NCI-H146 treated with DMSO at 0.1 percent for 48 hours (cell line): ENCODE measurements at regions not wholly inside any gene's neighbourhood (a gene's known extent, or its start where the extent isn't known, plus 50 kb on each side); places are given as distances from the start of the nearest gene placed in this dataset.

Source experiments
- DNase-seq: peaks from one replicate; lab custom pipeline; 2025; ENCODE audit not compliant: unreplicated experiment; lab: John Stamatoyannopoulos, UW

DNA sequence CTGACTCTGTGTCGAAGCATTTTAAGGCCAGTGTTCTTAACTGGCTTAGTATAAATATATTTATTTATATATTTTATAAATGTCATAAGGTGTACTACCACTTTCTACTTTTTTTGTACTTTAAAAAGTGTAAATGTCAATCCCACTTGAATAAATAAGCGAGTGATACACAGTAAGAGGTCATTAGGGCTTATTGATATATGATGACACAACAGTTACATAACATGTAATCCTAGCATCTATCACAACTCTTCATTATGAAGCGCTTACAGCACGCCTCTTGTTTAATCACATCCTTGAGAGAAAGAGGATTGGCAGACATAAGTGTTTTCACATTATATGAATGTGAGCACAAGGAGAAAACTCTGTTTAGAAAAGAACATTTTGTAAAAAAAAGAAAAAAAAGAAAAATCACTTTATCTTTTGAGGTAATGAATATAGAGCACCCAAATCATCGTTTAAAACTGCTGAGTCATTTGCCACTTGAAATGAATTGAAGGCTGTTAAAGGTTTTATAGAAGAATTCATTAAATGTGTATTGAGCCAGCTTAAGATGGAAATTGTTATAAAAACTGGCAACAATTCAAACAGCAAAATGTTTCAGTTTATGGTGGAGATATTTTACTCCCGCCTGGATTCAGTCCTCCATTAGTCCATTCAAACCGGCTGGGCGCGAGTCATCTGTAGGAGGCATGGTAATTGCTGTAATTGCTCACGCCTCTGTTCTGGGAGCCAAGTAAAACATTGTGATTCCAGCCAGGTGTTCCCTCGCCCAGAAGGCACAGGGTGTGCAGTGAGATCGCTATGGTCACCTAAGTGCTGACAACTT lies 627.3 kb upstream of the KIRREL3 start:
- peak; percentile 92 for DNase-seq

DNA sequence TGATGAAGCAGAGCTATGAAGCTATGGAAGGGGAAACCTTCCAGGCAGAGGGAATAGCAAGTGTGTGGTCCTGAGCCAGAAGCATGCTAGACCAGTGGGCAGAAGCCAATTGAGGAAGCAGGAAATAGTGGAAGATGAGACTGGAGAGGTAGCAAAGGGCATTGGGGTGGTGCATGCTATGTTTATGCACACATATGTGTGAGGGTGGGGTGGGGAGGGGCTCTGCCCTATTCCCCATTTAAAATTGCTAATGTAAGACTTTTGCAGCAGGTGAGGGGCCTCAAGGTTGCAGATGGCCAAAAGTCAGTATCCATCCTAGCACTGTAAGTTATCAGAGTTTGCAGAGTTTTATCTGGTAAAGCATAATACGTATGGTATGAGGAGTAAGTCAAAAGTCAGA lies 626.6 kb upstream of the KIRREL3 start:
- DNase-seq = no peak

DNA sequence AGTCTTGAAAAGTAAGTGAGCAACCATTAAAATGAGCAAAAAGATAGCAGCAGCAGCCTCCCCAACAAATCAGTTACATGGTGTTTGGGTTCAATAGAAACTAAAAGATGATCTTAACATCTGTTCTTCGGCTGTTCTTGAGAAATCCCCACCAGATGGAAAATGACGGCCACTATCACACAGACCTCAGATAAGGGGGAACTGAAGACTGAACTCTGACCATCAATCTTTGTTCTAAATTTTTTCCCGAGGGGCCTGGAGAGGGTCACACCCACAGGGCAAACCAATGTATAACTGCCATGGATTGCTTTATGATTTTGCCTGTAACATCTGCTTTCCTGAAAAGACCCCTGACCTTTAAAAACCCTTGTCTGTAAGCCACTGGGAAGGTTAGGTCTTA lies 624.8 kb upstream of the KIRREL3 start:
- no peak for DNase-seq

GRCh38 chr11:127624306-127624856 lies 623.8 kb upstream of the KIRREL3 start:
- DNase-seq = no peak

DNA sequence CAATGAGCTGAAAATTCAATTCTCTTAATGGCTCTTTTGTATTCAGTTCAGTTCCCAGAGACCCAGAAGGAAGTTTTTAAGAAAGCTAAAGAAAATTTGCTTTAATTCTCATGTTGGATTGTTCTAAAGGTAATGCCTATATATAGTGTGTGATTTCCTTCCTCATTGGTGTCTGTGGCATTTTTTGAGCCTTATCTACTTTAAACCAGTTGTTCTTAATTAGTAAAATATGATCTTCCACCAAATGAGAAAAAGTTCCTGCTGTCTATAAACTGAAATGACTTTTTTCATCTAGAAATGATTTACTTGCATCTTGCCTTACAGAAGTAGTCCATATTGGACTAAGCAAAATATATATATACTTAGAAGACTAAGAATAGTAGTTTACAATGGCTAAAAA lies 622.1 kb upstream of the KIRREL3 start:
- DNase-seq = no peak

GRCh38 chr11:127620671-127621070 lies 620.1 kb upstream of the KIRREL3 start:
- DNase-seq = no peak

- DNase-seq = no peak
Observed at GRCh38 chr11:127619946-127620345, 619.4 kb upstream of the KIRREL3 start.

GRCh38 chr11:127618721-127619120 lies 618.2 kb upstream of the KIRREL3 start:
- no peak for DNase-seq

DNA sequence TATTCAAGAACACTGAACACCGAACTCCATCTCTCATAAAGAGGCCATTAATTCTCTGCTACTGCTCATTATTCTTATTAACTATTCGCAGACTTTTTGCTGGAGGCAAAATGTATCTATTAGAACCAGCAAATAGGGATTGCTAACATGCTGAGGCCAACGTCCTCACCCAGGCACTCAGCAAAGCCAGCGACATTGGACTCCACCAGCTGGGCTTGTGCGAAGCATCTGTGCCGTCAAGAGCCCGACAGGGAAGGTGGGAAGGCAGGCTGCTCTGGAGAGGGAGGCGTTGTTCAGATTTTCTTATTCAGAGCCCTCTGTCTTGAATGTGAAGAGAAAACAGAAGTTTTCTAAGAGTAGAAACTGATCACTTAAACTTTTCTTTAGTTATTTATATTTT lies 615.6 kb upstream of the KIRREL3 start:
- DNase-seq = peak; percentile 18

- no peak for DNase-seq
Observed at GRCh38 chr11:127612607-127613006, 612.0 kb upstream of the KIRREL3 start.

GRCh38 chr11:127609025-127609773 lies 608.6 kb upstream of the KIRREL3 start:
- no peak for DNase-seq

- no peak for DNase-seq
Observed at GRCh38 chr11:127607487-127608085, 607.0 kb upstream of the KIRREL3 start.

GRCh38 chr11:127601578-127601977 lies 601.0 kb upstream of the KIRREL3 start:
- no peak for DNase-seq

- DNase-seq = peak; percentile 21
Observed at GRCh38 chr11:127600674-127601073, 600.1 kb upstream of the KIRREL3 start.

- no peak for DNase-seq
Observed at GRCh38 chr11:127598476-127598875, 597.9 kb upstream of the KIRREL3 start.

DNA sequence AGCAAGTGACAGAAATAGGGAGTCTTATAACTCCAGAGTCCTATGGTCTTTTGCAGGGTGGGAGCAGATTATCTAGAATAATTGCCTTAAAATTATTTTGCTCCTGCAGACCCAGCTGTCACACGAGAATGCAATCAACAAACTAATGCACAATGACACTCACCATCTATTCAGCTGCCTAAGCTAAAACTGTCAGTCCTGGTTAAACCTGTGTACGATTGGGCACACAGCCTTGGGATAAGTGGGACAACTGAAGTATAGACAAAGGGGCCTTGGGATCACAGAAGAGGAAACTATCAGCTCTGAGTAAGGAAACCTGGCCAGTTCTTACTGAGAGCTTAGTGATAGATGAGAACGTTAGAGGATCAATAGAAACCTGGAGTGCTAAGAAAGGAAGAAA lies 595.9 kb upstream of the KIRREL3 start:
- DNase-seq = no peak

DNA sequence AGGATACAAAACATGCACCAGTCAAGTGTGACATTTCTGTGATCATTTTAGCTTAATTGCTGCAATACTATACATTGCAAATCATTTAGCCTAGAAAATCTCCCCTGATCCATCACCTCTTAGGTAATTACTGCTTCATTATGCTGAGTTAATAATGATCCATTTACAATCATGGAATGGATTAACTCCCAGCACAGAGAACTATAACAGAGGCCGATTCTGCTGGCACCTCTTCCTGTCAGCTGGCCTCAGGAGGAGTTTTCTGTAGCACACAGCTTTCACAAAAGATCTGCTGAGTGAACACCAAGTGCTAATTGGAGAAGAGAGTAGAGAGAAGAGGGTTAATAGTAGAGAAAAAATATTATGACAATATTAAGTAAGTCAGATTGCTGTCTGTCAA lies 591.8 kb upstream of the KIRREL3 start:
- DNase-seq = no peak

GRCh38 chr11:127590314-127590713 lies 589.7 kb upstream of the KIRREL3 start:
- DNase-seq = no peak

DNA sequence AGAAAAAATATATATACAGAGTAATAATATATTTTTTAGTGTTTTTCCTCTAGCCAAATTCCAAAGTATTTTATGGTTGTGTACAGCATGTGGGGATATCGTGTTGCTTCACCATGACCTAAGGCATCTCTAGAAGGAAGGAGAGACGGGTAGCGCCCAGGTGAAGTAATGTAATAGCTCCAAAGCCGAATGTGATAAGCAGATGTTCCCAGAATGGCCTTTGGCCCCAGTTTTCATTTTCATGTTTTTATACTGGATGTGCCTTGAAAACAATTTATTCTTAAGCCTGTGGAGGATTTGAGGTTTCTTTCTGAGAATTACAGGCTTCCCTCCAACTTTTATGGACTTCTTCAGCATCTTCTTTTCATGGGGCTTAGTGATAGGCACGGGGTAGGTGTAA lies 587.9 kb upstream of the KIRREL3 start:
- no peak for DNase-seq

- DNase-seq = no peak
Observed at GRCh38 chr11:127587511-127587910, 586.9 kb upstream of the KIRREL3 start.

GRCh38 chr11:127576210-127576609 lies 575.6 kb upstream of the KIRREL3 start:
- no peak for DNase-seq

DNA sequence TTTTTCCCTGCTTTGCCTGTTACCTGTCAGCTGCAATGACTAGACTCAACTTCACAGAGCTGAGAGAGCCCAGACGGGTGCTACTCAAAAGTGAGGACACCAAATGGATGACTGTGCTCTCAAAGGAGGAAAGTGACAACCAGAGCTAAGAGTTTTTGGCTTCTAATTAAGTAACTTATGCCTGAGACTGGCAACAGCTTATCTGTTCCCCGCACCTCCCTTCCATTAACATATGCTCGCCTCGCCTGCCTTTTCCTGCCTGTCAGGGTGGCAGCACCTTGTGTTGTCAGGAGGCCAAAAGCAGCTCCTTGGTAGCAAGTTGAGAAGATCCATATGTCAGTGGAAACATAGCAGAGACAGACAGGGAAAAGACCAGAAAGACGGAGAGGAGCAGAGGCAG lies 573.9 kb upstream of the KIRREL3 start:
- no peak for DNase-seq
